K562 (cell line): ENCODE measurements at regions not wholly inside any gene's neighbourhood (a gene's known extent, or its start where the extent isn't known, plus 50 kb on each side); places are given as distances from the start of the nearest gene placed in this dataset.

Experiments
- DDX20 ChIP-seq: fragments of 450-650 bp; IDR thresholded peaks from 2 replicates; pipeline ENCODE4 v1.6.1; 2016; ENCODE audit warnings: missing genetic modification characterization, low read depth, mild to moderate bottlenecking, missing compliant biosample characterization, moderate library complexity
- ETV5 ChIP-seq: sonication (generic); formaldehyde crosslinking; IDR thresholded peaks from 2 replicates; pipeline ENCODE4 v1.4.0; 2020; ENCODE audit warnings: low read depth, mild to moderate bottlenecking, missing genetic modification reagents
- HCFC1 ChIP-seq: IDR thresholded peaks from 2 replicates; pipeline ENCODE4 v1.6.1; 2012; ENCODE audit warnings: low read depth, low read length, improper control_type of control experiment
- HMG20A ChIP-seq: fragments of 450-650 bp; formaldehyde crosslinking; conservative IDR thresholded peaks from 2 replicates; pipeline ENCODE4 v1.4.0; 2020; ENCODE audit warnings: mild to moderate bottlenecking, mixed read lengths
- HNRNPK ChIP-seq: fragments of 200-400 bp; formaldehyde crosslinking; IDR thresholded peaks from one replicate; pipeline ENCODE4 v1.6.1; 2018; ENCODE audit warnings: mild to moderate bottlenecking, low read depth, low read length; ENCODE audit not compliant: poor library complexity, severe bottlenecking
- JUND ChIP-seq, 2 experiments: IDR thresholded peaks; 2 replicates in 1 of 2; 3 replicates in 1 of 2; pipeline ENCODE4 v1.6.1; 2011; ENCODE audit warnings: borderline replicate concordance in 2 of 2, low read depth in 2 of 2, low read length in 2 of 2, improper control_type of control experiment in 1 of 2, missing biosample characterization in 1 of 2, missing genetic modification characterization in 1 of 2, missing genetic modification reagents in 1 of 2
- RBM25 ChIP-seq: fragments of 200-400 bp; formaldehyde crosslinking; IDR thresholded peaks from 2 replicates; pipeline ENCODE4 v1.6.1; 2018; ENCODE audit warnings: low read length, low read depth, moderate library complexity; ENCODE audit not compliant: severe bottlenecking
- RUNX1 ChIP-seq: sonication (generic); IDR thresholded peaks from 2 replicates; pipeline ENCODE4 v1.6.1; 2016; ENCODE audit warnings: antibody characterized with exemption, low read depth
- SMARCA4 ChIP-seq: fragments of 450-650 bp; IDR thresholded peaks from 2 replicates; pipeline ENCODE4 v1.6.1; 2016
- SOX6 ChIP-seq: fragments of 450-650 bp; IDR thresholded peaks from 2 replicates; pipeline ENCODE4 v1.6.1; 2014; ENCODE audit warnings: mild to moderate bottlenecking
- TCFL5 ChIP-seq: fragments of 250-450 bp; sonication (Bioruptor Pico); conservative IDR thresholded peaks from 2 replicates; pipeline ENCODE4 v1.6.1; 2021; ENCODE audit warnings: mild to moderate bottlenecking, moderate library complexity, matching md5 sums
- TEAD2 ChIP-seq: fragments of 450-650 bp; IDR thresholded peaks from 2 replicates; pipeline ENCODE4 v1.6.1; 2016; ENCODE audit warnings: missing genetic modification characterization, control low read depth, missing compliant biosample characterization
- ZNF197 ChIP-seq: fragments of 200-800 bp; sonication (Bioruptor generic); IDR thresholded peaks from 2 replicates; pipeline ENCODE4 v1.6.1; 2016; ENCODE audit warnings: low read depth, missing genetic modification characterization, missing compliant biosample characterization
- ZNF444 ChIP-seq: fragments of 250-450 bp; sonication (Bioruptor Pico); IDR thresholded peaks from 2 replicates; pipeline ENCODE4 v1.4.0; 2020; ENCODE audit warnings: mild to moderate bottlenecking, moderate library complexity
- ZNF766 ChIP-seq: fragments of 200-800 bp; sonication (Bioruptor generic); conservative IDR thresholded peaks from 2 replicates; pipeline ENCODE4 v1.6.1; 2016; ENCODE audit warnings: missing genetic modification characterization, missing compliant biosample characterization
- ZNF79 ChIP-seq: fragments of 250-450 bp; sonication (Bioruptor Pico); IDR thresholded peaks from 2 replicates; pipeline ENCODE4 v1.4.0; 2020; ENCODE audit warnings: low read depth, mild to moderate bottlenecking, moderate library complexity
- TF ChIP-seq, protein P1 (sequence below): fragments of 450-650 bp; formaldehyde crosslinking; IDR thresholded peaks from 2 replicates; pipeline ENCODE4 v1.4.0; 2022; ENCODE audit warnings: missing genetic modification characterization
- TF ChIP-seq, protein P2 (sequence below): fragments of 250-450 bp; sonication (Bioruptor Pico); IDR thresholded peaks from 2 replicates; pipeline ENCODE4 v1.4.0; 2020
- TF ChIP-seq, protein P3 (sequence below): fragments of 250-450 bp; sonication (Bioruptor Pico); IDR thresholded peaks from 2 replicates; pipeline ENCODE4 v1.8.0; 2022; ENCODE audit warnings: moderate library complexity, mild to moderate bottlenecking, inconsistent platforms
- TF ChIP-seq, protein P4 (sequence below): fragments of 250-450 bp; sonication (Bioruptor Pico); IDR thresholded peaks from 2 replicates; pipeline ENCODE4 v1.5.0; 2020; ENCODE audit warnings: mild to moderate bottlenecking, borderline replicate concordance

DNA sequence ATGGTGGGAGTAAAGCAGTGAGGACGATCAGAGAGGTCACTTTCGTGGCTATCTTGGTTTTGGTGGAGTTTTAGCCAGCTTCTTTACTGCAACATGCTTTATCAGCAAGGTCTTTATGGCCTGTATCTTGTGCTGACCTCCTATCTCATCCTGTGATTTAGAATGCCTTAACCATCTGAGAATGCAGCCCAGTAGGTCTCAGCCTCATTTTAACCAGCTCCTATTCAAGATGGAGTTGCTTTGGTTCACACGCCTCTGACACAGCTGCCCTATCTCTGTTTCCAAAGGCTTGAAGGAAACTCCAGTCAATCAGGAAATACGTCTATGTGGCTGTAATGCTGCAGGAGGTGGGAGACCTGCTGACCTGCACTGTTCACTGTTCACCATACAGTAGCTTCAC is 146.1 kb upstream of the POGK start (continued):
- TF ChIP-seq, protein P1, sequence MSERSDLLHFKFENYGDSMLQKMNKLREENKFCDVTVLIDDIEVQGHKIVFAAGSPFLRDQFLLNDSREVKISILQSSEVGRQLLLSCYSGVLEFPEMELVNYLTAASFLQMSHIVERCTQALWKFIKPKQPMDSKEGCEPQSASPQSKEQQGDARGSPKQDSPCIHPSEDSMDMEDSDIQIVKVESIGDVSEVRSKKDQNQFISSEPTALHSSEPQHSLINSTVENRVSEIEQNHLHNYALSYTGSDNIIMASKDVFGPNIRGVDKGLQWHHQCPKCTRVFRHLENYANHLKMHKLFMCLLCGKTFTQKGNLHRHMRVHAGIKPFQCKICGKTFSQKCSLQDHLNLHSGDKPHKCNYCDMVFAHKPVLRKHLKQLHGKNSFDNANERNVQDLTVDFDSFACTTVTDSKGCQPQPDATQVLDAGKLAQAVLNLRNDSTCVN (CRISPR knock-in tag) = no peak
- TF ChIP-seq SMARCA4 (no peak), ZNF79 (peak; percentile 94), TCFL5 (CRISPR knock-in tag) (peak; percentile 87), SOX6 (no peak), HCFC1 (no peak), ETV5 (CRISPR knock-in tag) (no peak), TEAD2 (tag) (peak; percentile 92), JUND (IDR thresholded peaks at IDR 0.05; ENCODE audit: borderline replicate concordance, low read depth, low read length) (no peak), JUND (tag; IDR thresholded peaks at IDR 0.05; ENCODE audit: borderline replicate concordance, low read depth, low read length) (peak; percentile 46; the same call in 1 of the 3 replicates), ZNF766 (CRISPR knock-in tag) (peak; percentile 75; the same call in 1 of the 2 replicates), ZNF444 (CRISPR knock-in tag) (0 out of 2 replicates have a peak, but pooled peaks have one; percentile 55), RBM25 (no peak), HMG20A (CRISPR knock-in tag) (0 out of 2 replicates have a peak, but pooled peaks have one; percentile 31), DDX20 (tag) (peak; percentile 91), ZNF197 (CRISPR knock-in tag) (0 out of 2 replicates have a peak, but pooled peaks have one; percentile 67), RUNX1 (no peak), HNRNPK (no peak)
- TF ChIP-seq, protein P2, sequence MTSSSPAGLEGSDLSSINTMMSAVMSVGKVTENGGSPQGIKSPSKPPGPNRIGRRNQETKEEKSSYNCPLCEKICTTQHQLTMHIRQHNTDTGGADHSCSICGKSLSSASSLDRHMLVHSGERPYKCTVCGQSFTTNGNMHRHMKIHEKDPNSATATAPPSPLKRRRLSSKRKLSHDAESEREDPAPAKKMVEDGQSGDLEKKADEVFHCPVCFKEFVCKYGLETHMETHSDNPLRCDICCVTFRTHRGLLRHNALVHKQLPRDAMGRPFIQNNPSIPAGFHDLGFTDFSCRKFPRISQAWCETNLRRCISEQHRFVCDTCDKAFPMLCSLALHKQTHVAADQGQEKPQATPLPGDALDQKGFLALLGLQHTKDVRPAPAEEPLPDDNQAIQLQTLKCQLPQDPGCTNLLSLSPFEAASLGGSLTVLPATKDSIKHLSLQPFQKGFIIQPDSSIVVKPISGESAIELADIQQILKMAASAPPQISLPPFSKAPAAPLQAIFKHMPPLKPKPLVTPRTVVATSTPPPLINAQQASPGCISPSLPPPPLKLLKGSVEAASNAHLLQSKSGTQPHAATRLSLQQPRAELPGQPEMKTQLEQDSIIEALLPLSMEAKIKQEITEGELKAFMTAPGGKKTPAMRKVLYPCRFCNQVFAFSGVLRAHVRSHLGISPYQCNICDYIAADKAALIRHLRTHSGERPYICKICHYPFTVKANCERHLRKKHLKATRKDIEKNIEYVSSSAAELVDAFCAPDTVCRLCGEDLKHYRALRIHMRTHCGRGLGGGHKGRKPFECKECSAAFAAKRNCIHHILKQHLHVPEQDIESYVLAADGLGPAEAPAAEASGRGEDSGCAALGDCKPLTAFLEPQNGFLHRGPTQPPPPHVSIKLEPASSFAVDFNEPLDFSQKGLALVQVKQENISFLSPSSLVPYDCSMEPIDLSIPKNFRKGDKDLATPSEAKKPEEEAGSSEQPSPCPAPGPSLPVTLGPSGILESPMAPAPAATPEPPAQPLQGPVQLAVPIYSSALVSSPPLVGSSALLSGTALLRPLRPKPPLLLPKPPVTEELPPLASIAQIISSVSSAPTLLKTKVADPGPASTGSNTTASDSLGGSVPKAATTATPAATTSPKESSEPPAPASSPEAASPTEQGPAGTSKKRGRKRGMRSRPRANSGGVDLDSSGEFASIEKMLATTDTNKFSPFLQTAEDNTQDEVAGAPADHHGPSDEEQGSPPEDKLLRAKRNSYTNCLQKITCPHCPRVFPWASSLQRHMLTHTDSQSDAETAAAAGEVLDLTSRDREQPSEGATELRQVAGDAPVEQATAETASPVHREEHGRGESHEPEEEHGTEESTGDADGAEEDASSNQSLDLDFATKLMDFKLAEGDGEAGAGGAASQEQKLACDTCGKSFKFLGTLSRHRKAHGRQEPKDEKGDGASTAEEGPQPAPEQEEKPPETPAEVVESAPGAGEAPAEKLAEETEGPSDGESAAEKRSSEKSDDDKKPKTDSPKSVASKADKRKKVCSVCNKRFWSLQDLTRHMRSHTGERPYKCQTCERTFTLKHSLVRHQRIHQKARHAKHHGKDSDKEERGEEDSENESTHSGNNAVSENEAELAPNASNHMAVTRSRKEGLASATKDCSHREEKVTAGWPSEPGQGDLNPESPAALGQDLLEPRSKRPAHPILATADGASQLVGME = peak; percentile 85; the same call in 1 of the 2 replicates
- TF ChIP-seq, protein P3, sequence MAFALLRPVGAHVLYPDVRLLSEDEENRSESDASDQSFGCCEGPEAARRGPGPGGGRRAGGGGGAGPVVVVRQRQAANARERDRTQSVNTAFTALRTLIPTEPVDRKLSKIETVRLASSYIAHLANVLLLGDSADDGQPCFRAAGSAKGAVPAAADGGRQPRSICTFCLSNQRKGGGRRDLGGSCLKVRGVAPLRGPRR (CRISPR knock-in tag) = 0 out of 2 replicates have a peak, but pooled peaks have one; percentile 45
- TF ChIP-seq, protein P4, sequence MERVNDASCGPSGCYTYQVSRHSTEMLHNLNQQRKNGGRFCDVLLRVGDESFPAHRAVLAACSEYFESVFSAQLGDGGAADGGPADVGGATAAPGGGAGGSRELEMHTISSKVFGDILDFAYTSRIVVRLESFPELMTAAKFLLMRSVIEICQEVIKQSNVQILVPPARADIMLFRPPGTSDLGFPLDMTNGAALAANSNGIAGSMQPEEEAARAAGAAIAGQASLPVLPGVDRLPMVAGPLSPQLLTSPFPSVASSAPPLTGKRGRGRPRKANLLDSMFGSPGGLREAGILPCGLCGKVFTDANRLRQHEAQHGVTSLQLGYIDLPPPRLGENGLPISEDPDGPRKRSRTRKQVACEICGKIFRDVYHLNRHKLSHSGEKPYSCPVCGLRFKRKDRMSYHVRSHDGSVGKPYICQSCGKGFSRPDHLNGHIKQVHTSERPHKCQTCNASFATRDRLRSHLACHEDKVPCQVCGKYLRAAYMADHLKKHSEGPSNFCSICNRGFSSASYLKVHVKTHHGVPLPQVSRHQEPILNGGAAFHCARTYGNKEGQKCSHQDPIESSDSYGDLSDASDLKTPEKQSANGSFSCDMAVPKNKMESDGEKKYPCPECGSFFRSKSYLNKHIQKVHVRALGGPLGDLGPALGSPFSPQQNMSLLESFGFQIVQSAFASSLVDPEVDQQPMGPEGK (CRISPR knock-in tag) = peak; percentile 91; the same call in 1 of the 2 replicates
